Breast epithelium (tissue), 4 donors: ENCODE measurements at regions not wholly inside any gene's neighbourhood (a gene's known extent, or its start where the extent isn't known, plus 50 kb on each side); places are given as distances from the start of the nearest gene placed in this dataset.
"Not testable (repeated sequence)": the region's sequence is repeated elsewhere in the genome, so short reads cannot be mapped to it uniquely, and the experiment has no call there.

Experiments used
- DNase-seq, 2 donors: peaks; one replicate each; pipeline ENCODE4 v3.0.0-alpha.2; 2019; ENCODE audit warnings: low spot score in 2 of 2
- H3K27ac ChIP-seq, 2 donors: fragments of 200-600 bp; sonication (generic) in 1 of 2; one replicate each; pipeline ENCODE4 v1.5.1; 2016 to 2019; ENCODE audit warnings: mild to moderate bottlenecking in 1 of 2
- H3K27me3 ChIP-seq, 2 donors: fragments of 200-600 bp; sonication (generic) in 1 of 2; one replicate each; pipeline versions ENCODE4 v1.5.1 to v1.6.0; 2017 to 2019; ENCODE audit warnings: control low read depth in 1 of 2, mild to moderate bottlenecking in 1 of 2
- H3K36me3 ChIP-seq: fragments of 200-600 bp; one replicate; pipeline ENCODE4 v1.5.1; 2019
- H3K4me1 ChIP-seq, 2 donors: fragments of 200-600 bp; sonication (generic); one replicate each; pipeline ENCODE4 v1.5.1; 2016 to 2019; ENCODE audit warnings: control low read depth in 1 of 2
- H3K4me3 ChIP-seq, 3 donors: fragments of 200-600 bp; sonication (generic); 1 replicate in 2 of 3; 2 replicates in 1 of 3; pipeline ENCODE4 v1.5.1; 2016 to 2019; ENCODE audit warnings: mild to moderate bottlenecking in 3 of 3, moderate library complexity in 2 of 3
- H3K9me3 ChIP-seq, 2 donors: fragments of 200-600 bp; sonication (generic) in 1 of 2; one replicate each; pipeline ENCODE4 v1.5.1; 2016 to 2019; ENCODE audit warnings: control low read depth in 1 of 2
- POLR2A ChIP-seq: fragments of 450-650 bp; IDR thresholded peaks from one replicate; pipeline ENCODE4 v1.6.1; 2016; ENCODE audit warnings: antibody characterized with exemption, mild to moderate bottlenecking, moderate library complexity
- POLR2AphosphoS5 ChIP-seq, 3 donors: sonication (generic); formaldehyde crosslinking; IDR thresholded peaks; one replicate each; pipeline ENCODE4 v1.6.1; 2017; ENCODE audit warnings: antibody characterized with exemption in 3 of 3
- intact Hi-C: fragments of 100-400 bp; cut with DNase I; formaldehyde crosslinking; loops from one replicate; pipeline ENCODE4 v1.15.1; 2023; ENCODE audit warnings: low total_unique reads
- TF ChIP-seq, protein P1 (sequence below), 3 donors: fragments of 450-650 bp; IDR thresholded peaks; one replicate each; pipeline ENCODE4 v1.5.1; 2016 to 2017; ENCODE audit warnings: antibody characterized with exemption in 3 of 3, mild to moderate bottlenecking in 3 of 3, moderate library complexity in 3 of 3

DNA sequence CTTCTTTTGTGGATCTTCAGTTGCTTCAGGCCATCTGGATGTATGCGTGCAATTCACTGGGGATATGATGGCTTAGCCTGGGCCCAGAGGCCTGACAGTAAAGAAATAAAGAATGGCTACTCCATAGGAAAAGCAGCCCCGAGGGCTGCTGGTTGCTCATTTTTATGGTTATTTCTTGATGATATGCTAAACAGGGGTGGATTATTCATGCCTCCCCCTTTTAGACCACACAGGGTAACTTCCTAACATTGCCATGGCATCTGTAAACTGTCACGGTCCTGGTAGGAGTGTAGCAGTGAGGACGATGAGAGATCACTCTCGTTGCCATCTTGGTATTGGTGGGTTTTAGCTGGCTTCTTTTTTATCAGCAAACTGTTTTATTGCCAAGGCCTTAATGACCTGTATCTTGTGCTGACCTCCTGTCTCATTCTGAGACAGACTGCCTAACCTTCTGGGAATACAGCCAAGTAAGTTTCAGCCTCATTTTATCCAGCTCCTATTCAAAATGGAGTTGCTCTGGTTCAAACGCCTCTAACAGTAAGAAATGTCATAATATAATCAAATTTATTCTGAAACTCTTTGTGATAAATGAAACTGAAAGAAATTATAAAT lies 60.5 kb downstream of the DSEL start:
- intact Hi-C loops: no loop called here
- no peak for DNase-seq
- no peak overlapping the region for H3K27ac ChIP-seq
- H3K36me3 ChIP-seq: no peaks in the 10 kb centered on the region
- no peak overlapping the region for H3K4me3 ChIP-seq
- no peaks in the 10 kb centered on the region for H3K27me3 ChIP-seq
- TF ChIP-seq, protein P1, sequence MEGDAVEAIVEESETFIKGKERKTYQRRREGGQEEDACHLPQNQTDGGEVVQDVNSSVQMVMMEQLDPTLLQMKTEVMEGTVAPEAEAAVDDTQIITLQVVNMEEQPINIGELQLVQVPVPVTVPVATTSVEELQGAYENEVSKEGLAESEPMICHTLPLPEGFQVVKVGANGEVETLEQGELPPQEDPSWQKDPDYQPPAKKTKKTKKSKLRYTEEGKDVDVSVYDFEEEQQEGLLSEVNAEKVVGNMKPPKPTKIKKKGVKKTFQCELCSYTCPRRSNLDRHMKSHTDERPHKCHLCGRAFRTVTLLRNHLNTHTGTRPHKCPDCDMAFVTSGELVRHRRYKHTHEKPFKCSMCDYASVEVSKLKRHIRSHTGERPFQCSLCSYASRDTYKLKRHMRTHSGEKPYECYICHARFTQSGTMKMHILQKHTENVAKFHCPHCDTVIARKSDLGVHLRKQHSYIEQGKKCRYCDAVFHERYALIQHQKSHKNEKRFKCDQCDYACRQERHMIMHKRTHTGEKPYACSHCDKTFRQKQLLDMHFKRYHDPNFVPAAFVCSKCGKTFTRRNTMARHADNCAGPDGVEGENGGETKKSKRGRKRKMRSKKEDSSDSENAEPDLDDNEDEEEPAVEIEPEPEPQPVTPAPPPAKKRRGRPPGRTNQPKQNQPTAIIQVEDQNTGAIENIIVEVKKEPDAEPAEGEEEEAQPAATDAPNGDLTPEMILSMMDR (IDR thresholded peaks at IDR 0.05): no peak
- no peak for TF ChIP-seq POLR2A
- TF ChIP-seq POLR2AphosphoS5 (IDR thresholded peaks at IDR 0.05): no peak
- H3K9me3 ChIP-seq: peaks cover under 1 to 3% of the 10 kb centered on the region in 2 donors
- H3K4me1 ChIP-seq: no peaks in the 10 kb centered on the region

- no peaks in the 10 kb centered on the region for H3K36me3 ChIP-seq
- no peak overlapping the region for H3K4me3 ChIP-seq
- no peak for TF ChIP-seq POLR2AphosphoS5 (IDR thresholded peaks at IDR 0.05)
- TF ChIP-seq, protein P1 (IDR thresholded peaks at IDR 0.05): no peak
- no peak for DNase-seq
- intact Hi-C loops: no loop called here
- H3K4me1 ChIP-seq: no peaks in the 10 kb centered on the region
- no peak overlapping the region for H3K27ac ChIP-seq
- no peaks in the 10 kb centered on the region for H3K27me3 ChIP-seq
- H3K9me3 ChIP-seq: peaks cover 3 to 11% of the 10 kb centered on the region in 2 donors
These were observed 62.6 kb downstream of the DSEL start for GRCh38 chr18:67453901-67454300.

GRCh38 chr18:67451960-67452359 lies 64.6 kb downstream of the DSEL start:
- H3K27me3 ChIP-seq: no peaks in the 10 kb centered on the region
- intact Hi-C loops: no loop called here
- no peaks in the 10 kb centered on the region for H3K4me1 ChIP-seq
- no peak overlapping the region for H3K27ac ChIP-seq
- no peak for DNase-seq
- H3K36me3 ChIP-seq: no peaks in the 10 kb centered on the region
- TF ChIP-seq, protein P1 (IDR thresholded peaks at IDR 0.05): no peak
- TF ChIP-seq POLR2AphosphoS5 (IDR thresholded peaks at IDR 0.05) (no peak), POLR2A (no peak)
- H3K9me3 ChIP-seq: peaks cover 3 to 11% of the 10 kb centered on the region in 2 donors
- H3K4me3 ChIP-seq: no peak overlapping the region

DNA sequence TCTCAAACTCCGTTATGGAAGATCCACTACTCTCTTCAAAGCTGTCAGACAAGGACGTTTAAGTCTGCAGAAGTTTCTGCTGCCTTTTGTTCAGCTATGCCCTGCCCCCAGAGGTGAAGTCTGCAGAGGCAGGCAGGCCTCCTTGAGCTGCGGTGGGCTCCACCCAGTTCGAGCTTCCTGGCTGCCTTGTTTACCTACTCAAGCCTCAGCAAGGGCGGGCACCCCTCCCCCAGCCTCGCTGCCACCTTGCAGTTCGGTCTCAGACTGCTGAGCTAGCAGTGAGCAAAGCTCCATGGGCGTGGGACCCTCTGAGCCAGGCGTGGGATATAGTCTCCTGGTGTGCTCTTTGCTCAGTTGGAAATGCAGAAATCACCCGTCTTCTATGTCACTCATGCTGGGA lies 65.4 kb downstream of the DSEL start:
- H3K27me3 ChIP-seq, intact Hi-C loops, H3K4me3 ChIP-seq, H3K4me1 ChIP-seq, H3K36me3 ChIP-seq, DNase-seq, H3K27ac ChIP-seq: not testable (repeated sequence)
- peaks cover 3 to 11% of the 10 kb centered on the region in 2 donors for H3K9me3 ChIP-seq

DNA sequence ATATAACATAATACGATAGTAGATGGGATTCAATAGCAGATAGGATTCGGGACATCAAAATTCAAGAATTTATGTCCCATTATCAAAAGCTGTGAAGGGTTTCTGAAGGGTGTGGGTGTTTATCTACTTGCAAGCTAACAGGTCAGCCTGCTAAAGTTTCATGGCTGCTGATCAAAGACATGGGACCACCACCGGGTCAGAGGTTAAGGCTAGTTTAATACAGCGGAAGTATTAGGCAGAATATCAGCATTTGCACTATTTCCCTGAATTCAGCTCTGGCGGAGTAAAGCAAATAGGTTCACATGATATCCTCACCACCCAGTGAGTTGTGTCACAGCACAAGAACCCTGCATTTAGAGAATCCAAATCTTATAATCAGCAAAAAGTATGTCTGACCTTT lies 82.5 kb downstream of the DSEL start:
- Histone ChIP-seq H3K36me3 (no peaks in the 10 kb centered on the region), H3K4me3 (no peak overlapping the region), H3K27me3 (no peaks in the 10 kb centered on the region), H3K9me3 (no peaks in the 10 kb centered on the region), H3K27ac (no peak overlapping the region), H3K4me1 (no peaks in the 10 kb centered on the region)
- TF ChIP-seq POLR2AphosphoS5 (IDR thresholded peaks at IDR 0.05) (no peak), POLR2A (no peak)
- TF ChIP-seq, protein P1 (IDR thresholded peaks at IDR 0.05): no peak
- no peak for DNase-seq
- intact Hi-C loops: no loop called here

DNA sequence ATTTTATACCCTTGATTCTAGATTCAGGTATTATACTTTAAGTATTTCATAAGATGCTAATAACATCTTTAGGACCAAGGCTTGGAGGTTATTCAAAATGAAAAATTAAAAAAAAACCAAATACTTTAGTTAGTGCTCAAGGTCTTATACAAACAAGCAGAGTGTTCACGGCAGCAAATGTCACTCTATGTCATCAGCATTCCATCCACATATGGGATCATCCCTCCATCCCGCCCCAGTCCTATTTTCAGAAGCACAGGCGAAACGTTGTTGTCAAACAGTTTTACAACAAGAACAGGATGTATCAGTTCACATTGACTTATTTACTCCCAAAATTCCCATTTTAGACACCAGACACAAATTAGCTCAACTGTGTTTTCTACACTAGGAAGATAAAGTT lies 83.7 kb downstream of the DSEL start:
- intact Hi-C loops: no loop called here
- H3K27me3 ChIP-seq: no peaks in the 10 kb centered on the region
- DNase-seq: no peak
- no peak overlapping the region for H3K27ac ChIP-seq
- H3K4me3 ChIP-seq: no peak overlapping the region
- H3K4me1 ChIP-seq: no peaks in the 10 kb centered on the region
- H3K9me3 ChIP-seq: no peaks in the 10 kb centered on the region
- no peak for TF ChIP-seq POLR2A
- H3K36me3 ChIP-seq: no peaks in the 10 kb centered on the region
